Endothelial cell of umbilical vein (primary cell): ENCODE measurements at regions not wholly inside any gene's neighbourhood (a gene's known extent, or its start where the extent isn't known, plus 50 kb on each side); places are given as distances from the start of the nearest gene placed in this dataset.

Source experiments
- BruUV-seq: library from RNA; stranded (reverse); fragments of 400-500 nt; replicated peaks from 2 replicates; lab custom pipeline; 2021; lab: Mats Ljungman, UMichigan
- CTCF ChIA-PET: fragments of 300-600, 350-600 bp; sonication (Branson Sonifier 250); formaldehyde crosslinking; loops from one replicate; lab custom pipeline; 2021; ENCODE audit warnings: antibody characterized with exemption, inconsistent platforms; lab: Charles Lee
- POLR2A ChIA-PET: fragments of 300-600, 350-600 bp; sonication (Branson Sonifier 250); formaldehyde crosslinking; loops from one replicate; lab custom pipeline; 2021; ENCODE audit warnings: antibody characterized with exemption, inconsistent platforms; lab: Charles Lee
- DNase-seq: peaks from one replicate; pipeline ENCODE4 v3.0.0-alpha.2; 2011; ENCODE audit warnings: low read depth, low spot score
- FAIRE-seq: peaks from 2 replicates; lab custom pipeline; 2011; peaks lifted over from hg19 to GRCh38; lab: Jason Lieb, UNC
- H2AFZ ChIP-seq: 2 replicates; pipeline ENCODE4 v1.6.0; 2012; ENCODE audit warnings: low read depth, low read length, control low read depth, inconsistent platforms
- H3K27ac ChIP-seq: 2 replicates; pipeline ENCODE4 v1.5.1; 2011; ENCODE audit warnings: low read depth, mild to moderate bottlenecking, control low read depth, low read length, moderate library complexity; ENCODE audit not compliant: insufficient read depth
- H3K27me3 ChIP-seq, 2 experiments: 2 replicates each; pipeline versions ENCODE4 v1.6.0 to v1.6.1; 2011; ENCODE audit warnings: low read length in 2 of 2, mixed read lengths in 1 of 2; ENCODE audit not compliant: control insufficient read depth in 2 of 2, insufficient read depth in 2 of 2
- H3K36me3 ChIP-seq, 2 experiments: 2 replicates in 1 of 2; 3 replicates in 1 of 2; pipeline ENCODE4 v1.5.1; 2011; ENCODE audit warnings: low read length in 2 of 2, mild to moderate bottlenecking in 1 of 2, moderate library complexity in 1 of 2; ENCODE audit not compliant: control insufficient read depth in 2 of 2, insufficient read depth in 2 of 2; ENCODE audit errors: extremely low read depth in 1 of 2
- H3K4me1 ChIP-seq: 3 replicates; pipeline ENCODE4 v1.5.1; 2011; ENCODE audit warnings: mild to moderate bottlenecking, low read length; ENCODE audit not compliant: control insufficient read depth, insufficient read depth; ENCODE audit errors: extremely low read depth
- H3K4me2 ChIP-seq: 2 replicates; pipeline ENCODE4 v1.6.1; 2011; ENCODE audit warnings: low read length, control low read depth, mixed read lengths; ENCODE audit not compliant: insufficient read depth
- H3K4me3 ChIP-seq, 3 experiments: fragments of 200-600 bp in 1 of 3; sonication (generic), shearing (Covaris generic) in 1 of 3; replicated peaks in 1 of 3; 2 replicates each; pipeline ENCODE4 v1.5.1; 2011 to 2016; ENCODE audit warnings: control low read depth in 3 of 3, low read length in 3 of 3, mild to moderate bottlenecking in 2 of 3, inconsistent platforms in 1 of 3, low read depth in 1 of 3, moderate library complexity in 1 of 3; ENCODE audit not compliant: insufficient read depth in 1 of 3
- H3K79me2 ChIP-seq: 2 replicates; pipeline ENCODE4 v1.6.0; 2012; ENCODE audit warnings: low read length, inconsistent platforms; ENCODE audit not compliant: control insufficient read depth, insufficient read depth
- H3K9ac ChIP-seq: replicated peaks from 2 replicates; pipeline ENCODE3; 2011; ENCODE audit warnings: low read length, control low read depth; ENCODE audit not compliant: insufficient read depth; ENCODE audit errors: extremely low read depth
- H3K9me1 ChIP-seq: replicated peaks from 3 replicates; pipeline ENCODE4 v1.6.0; 2011; ENCODE audit warnings: mild to moderate bottlenecking, low read length; ENCODE audit not compliant: control insufficient read depth, insufficient read depth; ENCODE audit errors: extremely low read depth
- H3K9me3 ChIP-seq: replicated peaks from 2 replicates; pipeline ENCODE4 v1.5.1; 2012; ENCODE audit warnings: low read length, inconsistent platforms; ENCODE audit not compliant: control insufficient read depth, insufficient read depth
- H4K20me1 ChIP-seq: replicated peaks from 2 replicates; pipeline ENCODE3; 2011; ENCODE audit warnings: mild to moderate bottlenecking, low read length; ENCODE audit not compliant: control insufficient read depth, insufficient read depth; ENCODE audit errors: extremely low read depth
- EZH2 ChIP-seq: IDR thresholded peaks from 2 replicates; pipeline ENCODE4 v1.6.1; 2012; ENCODE audit warnings: borderline replicate concordance, low read depth, mild to moderate bottlenecking, moderate library complexity, low read length, inconsistent platforms; ENCODE audit not compliant: severe bottlenecking
- FOS ChIP-seq: IDR thresholded peaks from 2 replicates; pipeline ENCODE4 v1.6.1; 2011; ENCODE audit warnings: mild to moderate bottlenecking, low read length, moderate library complexity, borderline replicate concordance; ENCODE audit not compliant: insufficient read depth
- GATA2 ChIP-seq: IDR thresholded peaks from 2 replicates; pipeline ENCODE4 v1.7.0; 2011; ENCODE audit warnings: low read depth, mild to moderate bottlenecking, moderate library complexity, mixed read lengths, low read length; ENCODE audit not compliant: insufficient read length, insufficient read depth
- JUN ChIP-seq: IDR thresholded peaks from 2 replicates; pipeline ENCODE4 v1.6.1; 2011; ENCODE audit warnings: borderline replicate concordance, low read depth; ENCODE audit not compliant: insufficient read length, insufficient read depth
- MYC ChIP-seq: IDR thresholded peaks from one replicate; pipeline ENCODE4 v1.6.1; 2011; ENCODE audit warnings: mild to moderate bottlenecking, low read depth, low read length
- POLR2A ChIP-seq: IDR thresholded peaks from 2 replicates; pipeline ENCODE4 v1.6.1; 2012; ENCODE audit warnings: low read depth, mild to moderate bottlenecking, control low read depth, low read length
- POLR2AphosphoS5 ChIP-seq: IDR thresholded peaks from 2 replicates; pipeline ENCODE4 v1.6.1; 2012; ENCODE audit warnings: low read depth, mild to moderate bottlenecking, control low read depth, low read length, moderate library complexity; ENCODE audit not compliant: insufficient read depth
- dilution Hi-C: fragments of 300-500 bp; cut with MboI; formaldehyde crosslinking; loops from one replicate; pipeline ENCODE4 v1.15.0; 2019; ENCODE audit warnings: low sequenced_read_pairs; ENCODE audit not compliant: extremely low pct_ligation_motif_present
- intact Hi-C: fragments of 100-400 bp; cut with micrococcal nuclease; formaldehyde crosslinking; loops from one replicate; pipeline ENCODE4 v1.10.0; 2022
- TF ChIP-seq, protein P1 (sequence below): IDR thresholded peaks from 2 replicates; pipeline ENCODE4 v1.6.1; 2011; ENCODE audit not compliant: insufficient read depth, insufficient read length
- TF ChIP-seq, protein P2 (sequence below), 2 donors: IDR thresholded peaks; 1 replicate in 1 of 2; 2 replicates in 1 of 2; pipeline ENCODE4 v1.5.1; 2011; ENCODE audit warnings: low read length in 2 of 2, mild to moderate bottlenecking in 2 of 2, moderate library complexity in 2 of 2, control low read depth in 1 of 2, inconsistent platforms in 1 of 2, low read depth in 1 of 2; ENCODE audit not compliant: insufficient read depth in 1 of 2; ENCODE audit errors: extremely low read depth in 1 of 2

DNA sequence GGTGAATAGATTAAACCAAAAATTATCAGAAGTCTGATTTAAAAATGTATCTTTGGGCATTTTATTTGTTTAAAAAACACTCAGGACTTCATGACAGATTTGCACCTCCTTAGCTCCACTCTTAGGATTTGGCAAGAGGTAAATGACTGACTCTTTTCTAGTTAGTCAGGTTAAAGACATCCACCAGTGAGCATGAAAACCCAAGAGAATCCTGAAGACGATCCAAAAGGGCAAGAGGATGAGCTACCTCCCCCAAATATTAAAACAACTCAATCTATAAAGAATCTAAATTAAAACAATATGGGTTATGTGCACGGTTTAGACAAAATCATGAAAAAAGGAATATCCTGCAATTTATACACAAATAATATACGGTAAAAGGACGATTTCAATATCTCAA lies 89.4 kb upstream of the OPRM1 start:
- H4K20me1 ChIP-seq, result no peaks in the 10 kb centered on the region
- intact Hi-C loops, result no loop called here
- H3K9me3 ChIP-seq, result no peaks in the 10 kb centered on the region
- DNase-seq (no peak), FAIRE-seq (no peak)
- no peaks in the 10 kb centered on the region for H3K79me2 ChIP-seq
- no peak overlapping the region for H3K27ac ChIP-seq
- dilution Hi-C loops, result no loop called here
- POLR2A ChIA-PET, result no interaction called here
- H3K36me3 ChIP-seq, result no peaks in the 10 kb centered on the region
- H2AFZ ChIP-seq, result no peak overlapping the region
- no peak overlapping the region for H3K4me2 ChIP-seq
- BruUV-seq, result no TSS peak
- no peak overlapping the region for H3K4me3 ChIP-seq
- H3K9ac ChIP-seq, result no peak overlapping the region
- TF ChIP-seq, protein P1, sequence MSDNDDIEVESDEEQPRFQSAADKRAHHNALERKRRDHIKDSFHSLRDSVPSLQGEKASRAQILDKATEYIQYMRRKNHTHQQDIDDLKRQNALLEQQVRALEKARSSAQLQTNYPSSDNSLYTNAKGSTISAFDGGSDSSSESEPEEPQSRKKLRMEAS, result no peak
- no peak for TF ChIP-seq FOS
- TF ChIP-seq POLR2AphosphoS5, result no peak
- TF ChIP-seq GATA2, result no peak
- TF ChIP-seq, protein P2, sequence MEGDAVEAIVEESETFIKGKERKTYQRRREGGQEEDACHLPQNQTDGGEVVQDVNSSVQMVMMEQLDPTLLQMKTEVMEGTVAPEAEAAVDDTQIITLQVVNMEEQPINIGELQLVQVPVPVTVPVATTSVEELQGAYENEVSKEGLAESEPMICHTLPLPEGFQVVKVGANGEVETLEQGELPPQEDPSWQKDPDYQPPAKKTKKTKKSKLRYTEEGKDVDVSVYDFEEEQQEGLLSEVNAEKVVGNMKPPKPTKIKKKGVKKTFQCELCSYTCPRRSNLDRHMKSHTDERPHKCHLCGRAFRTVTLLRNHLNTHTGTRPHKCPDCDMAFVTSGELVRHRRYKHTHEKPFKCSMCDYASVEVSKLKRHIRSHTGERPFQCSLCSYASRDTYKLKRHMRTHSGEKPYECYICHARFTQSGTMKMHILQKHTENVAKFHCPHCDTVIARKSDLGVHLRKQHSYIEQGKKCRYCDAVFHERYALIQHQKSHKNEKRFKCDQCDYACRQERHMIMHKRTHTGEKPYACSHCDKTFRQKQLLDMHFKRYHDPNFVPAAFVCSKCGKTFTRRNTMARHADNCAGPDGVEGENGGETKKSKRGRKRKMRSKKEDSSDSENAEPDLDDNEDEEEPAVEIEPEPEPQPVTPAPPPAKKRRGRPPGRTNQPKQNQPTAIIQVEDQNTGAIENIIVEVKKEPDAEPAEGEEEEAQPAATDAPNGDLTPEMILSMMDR (IDR thresholded peaks at IDR 0.05; ENCODE audit: extremely low read depth in 1 of 2, insufficient read depth in 1 of 2, low read depth in 1 of 2, low read length in 2 of 2), result no peak
- no peak for TF ChIP-seq EZH2
- no peak for TF ChIP-seq MYC
- no peak for TF ChIP-seq JUN
- TF ChIP-seq POLR2A, result no peak
- no peaks in the 10 kb centered on the region for H3K4me1 ChIP-seq
- H3K27me3 ChIP-seq, result no peaks in the 10 kb centered on the region
- H3K9me1 ChIP-seq, result no peaks in the 10 kb centered on the region
- CTCF ChIA-PET, result no interaction called here
